ENCODE measurements at regions not wholly inside any gene's neighbourhood (a gene's known extent, or its start where the extent isn't known, plus 50 kb on each side); places are given as distances from the start of the nearest gene placed in this dataset.
"Not testable (repeated sequence)": the region's sequence is repeated elsewhere in the genome, so short reads cannot be mapped to it uniquely, and the experiment has no call there.

GRCh38 chr1:234782791-234783190, 172.8 kb upstream of the IRF2BP2 start:
- no peak for DNase-seq

DNA sequence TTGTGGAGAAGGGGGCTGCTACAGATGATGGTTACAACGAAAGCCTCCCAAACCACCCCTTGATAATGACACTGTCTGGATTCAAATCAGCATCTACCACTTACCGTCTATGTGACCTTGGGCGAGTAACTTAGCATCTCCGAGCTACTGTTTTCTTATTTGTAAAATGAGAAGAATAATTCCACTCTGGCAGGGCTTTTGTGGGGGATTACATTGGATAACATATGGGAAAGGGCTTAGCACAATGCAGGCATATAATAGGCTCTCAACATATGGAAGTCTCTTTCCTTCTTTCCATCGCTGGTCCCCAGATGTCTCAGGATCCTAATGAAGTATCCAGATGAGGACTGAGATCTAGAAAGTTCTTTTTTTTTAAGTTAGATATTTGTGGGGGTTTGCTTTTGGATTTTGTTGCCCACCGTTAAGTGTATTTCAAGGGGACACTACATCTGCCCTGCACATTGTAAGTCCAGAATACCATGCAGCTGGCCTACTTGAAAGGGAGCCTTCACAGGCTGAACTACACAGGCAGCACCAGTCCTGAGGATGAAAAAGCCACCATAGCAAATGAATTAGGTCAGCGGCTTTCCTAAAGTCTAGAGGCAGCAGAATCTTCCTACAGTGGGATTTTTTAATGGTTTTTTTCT, 172.2 kb upstream of the IRF2BP2 start:
- no peak for DNase-seq

DNA sequence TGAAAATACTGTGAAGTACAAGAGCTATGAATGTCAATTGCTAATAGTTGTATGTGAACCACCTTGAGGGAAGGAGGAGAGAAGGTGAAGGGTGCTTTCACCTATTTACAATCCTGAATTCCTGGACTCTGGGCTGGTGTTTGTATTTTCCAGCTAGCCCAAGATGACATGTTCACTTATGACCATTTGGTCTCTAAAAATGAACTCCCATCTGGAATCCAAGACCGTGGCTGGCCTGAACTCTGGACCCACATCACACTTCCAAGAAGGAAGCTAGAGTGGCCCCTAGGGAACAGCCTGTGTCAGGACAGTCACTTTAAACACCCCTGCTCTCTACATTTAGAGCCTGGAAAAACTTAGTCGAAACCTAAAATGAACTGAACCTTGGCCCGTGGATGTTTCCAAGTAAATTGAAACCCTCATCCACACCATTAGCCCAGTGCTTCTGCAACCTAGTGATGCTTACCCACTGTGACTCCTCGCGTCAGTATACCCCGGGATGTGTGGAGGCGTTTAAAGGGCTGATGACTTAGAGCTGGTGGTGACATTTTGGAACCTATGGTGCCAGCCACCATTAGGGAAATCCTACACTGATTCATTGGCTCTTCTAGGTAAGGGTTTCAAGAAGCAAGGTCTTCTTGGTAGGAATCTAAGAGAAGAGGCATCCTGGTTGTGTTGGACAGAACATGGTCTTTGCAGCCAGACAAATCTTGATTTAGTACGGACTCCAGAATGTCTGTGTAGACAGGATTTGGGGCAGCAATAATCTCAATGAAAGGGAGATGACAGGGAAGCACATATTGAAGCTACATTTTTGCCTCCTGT, 171.5 kb upstream of the IRF2BP2 start:
- no peak for DNase-seq

GRCh38 chr1:234780531-234781162, 170.7 kb upstream of the IRF2BP2 start:
- DNase-seq = no peak

DNA sequence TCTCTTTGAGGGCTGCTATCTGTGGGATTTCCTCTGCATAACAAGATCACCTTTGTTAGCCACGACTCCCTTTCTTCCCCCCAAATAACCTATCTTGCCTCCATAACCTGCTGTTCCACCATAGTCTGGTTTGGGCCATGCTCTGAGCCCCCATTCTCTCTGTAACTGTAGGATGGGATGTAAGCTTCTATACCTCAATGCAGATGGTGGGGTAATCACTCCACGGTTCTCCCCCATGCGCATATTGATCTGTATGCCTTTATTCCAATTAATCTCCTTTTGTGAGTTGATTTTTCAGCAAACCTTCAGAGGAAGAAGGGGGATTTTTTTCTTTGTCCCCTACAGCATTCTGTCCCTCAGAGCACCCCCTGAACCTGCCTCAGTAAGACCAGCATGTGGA, 170.1 kb upstream of the IRF2BP2 start:
- DNase-seq = no peak

DNA sequence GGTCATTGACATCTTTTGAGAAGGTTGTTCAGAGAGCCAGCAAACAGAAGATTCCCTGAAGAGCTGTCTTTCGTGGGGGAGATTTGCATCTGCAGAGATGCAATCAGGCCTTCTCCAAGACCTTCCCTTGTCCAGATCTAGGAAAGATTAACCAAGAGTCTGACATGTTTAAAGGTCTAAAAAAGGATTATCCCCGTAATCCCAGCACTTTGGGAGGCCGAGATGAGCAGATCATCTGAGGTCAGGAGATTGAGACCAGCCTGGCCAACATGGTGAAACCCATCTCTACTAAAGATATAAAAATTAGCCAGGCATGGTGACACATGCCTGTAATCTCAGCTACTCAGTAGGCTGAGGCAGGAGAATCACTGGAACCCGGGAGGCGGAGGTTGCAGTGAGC, 169.6 kb upstream of the IRF2BP2 start:
- DNase-seq = not testable (repeated sequence)

DNA sequence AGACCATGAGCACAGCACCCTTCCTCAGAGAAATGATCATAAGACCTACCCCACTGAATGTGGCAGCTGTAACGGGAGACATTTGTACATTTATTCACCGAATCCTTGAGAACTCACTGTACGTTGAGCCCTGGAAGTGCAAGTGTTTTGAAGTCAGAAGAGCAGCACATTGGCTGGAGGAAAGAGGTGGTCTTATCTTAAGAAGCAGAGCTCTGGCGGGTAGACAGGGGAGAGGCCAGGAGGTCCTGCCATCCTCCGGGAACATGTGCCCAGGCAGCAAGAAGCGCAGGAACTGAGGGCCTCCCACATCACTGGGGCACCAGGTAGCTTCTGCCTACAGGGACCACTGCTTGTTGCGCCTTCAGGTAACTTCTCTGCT, 169.2 kb upstream of the IRF2BP2 start:
- DNase-seq = no peak

DNA sequence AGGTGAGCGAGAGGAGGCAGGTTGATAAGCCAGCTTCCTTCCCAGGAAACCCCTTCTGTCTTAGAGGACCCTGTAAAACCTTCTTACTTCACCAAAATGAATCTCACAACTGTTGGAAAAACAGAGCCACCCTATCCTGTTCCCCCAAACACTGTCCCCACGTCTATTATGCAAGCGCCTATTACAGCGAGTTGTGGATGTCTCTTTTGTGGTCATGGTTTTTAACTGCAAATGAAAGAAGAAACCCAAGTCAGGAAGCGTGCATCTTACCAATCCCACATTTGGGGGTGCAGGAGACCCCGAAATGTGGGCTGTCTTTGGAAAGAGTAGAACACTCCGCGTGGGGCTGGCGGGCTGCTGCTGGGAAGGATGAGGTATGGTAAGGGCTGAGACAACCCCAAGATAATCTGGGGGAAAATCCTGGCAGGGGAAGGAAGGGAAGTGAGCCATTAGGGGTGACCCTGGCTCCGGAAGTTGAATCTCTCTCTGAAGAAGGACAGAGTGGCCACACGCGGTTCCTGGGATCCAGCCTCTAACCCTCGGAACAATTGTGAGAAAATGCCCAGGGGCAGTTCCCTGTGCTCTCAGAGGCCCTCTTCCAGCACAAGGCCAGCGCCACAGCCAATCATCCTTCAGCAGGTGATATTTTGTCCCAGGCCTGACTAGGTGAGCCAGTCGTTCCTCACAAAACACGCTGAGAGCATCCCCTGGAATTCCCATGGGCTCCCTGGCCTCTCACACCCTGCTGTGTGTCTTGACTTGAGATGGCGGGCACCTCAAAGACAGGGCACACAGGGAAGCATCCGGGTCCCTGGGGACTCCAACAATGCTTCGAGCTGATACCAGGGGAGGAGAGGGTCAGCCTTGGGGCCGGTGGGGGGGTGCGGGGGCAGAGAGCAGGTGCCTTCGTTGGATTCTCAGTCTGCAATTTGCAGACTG, 168.5 kb upstream of the IRF2BP2 start:
- DNase-seq = no peak

DNA sequence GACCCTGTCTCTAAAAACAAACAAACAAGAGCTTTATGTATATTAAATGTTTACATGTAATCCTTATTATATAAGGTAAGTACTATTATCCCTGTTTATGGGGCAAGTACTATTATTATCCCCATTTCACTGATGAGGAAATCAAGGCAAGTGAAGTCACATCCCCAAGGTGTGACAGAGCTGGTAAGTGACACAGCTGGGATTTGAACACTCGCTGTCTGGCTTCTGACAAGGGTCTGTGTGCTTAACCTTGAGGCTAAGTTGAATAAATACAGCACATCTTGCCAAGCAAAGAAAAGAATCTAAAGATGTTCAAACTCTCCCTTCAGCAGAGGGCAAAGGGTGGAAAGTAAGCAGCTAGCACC, 167.9 kb upstream of the IRF2BP2 start:
- no peak for DNase-seq

DNA sequence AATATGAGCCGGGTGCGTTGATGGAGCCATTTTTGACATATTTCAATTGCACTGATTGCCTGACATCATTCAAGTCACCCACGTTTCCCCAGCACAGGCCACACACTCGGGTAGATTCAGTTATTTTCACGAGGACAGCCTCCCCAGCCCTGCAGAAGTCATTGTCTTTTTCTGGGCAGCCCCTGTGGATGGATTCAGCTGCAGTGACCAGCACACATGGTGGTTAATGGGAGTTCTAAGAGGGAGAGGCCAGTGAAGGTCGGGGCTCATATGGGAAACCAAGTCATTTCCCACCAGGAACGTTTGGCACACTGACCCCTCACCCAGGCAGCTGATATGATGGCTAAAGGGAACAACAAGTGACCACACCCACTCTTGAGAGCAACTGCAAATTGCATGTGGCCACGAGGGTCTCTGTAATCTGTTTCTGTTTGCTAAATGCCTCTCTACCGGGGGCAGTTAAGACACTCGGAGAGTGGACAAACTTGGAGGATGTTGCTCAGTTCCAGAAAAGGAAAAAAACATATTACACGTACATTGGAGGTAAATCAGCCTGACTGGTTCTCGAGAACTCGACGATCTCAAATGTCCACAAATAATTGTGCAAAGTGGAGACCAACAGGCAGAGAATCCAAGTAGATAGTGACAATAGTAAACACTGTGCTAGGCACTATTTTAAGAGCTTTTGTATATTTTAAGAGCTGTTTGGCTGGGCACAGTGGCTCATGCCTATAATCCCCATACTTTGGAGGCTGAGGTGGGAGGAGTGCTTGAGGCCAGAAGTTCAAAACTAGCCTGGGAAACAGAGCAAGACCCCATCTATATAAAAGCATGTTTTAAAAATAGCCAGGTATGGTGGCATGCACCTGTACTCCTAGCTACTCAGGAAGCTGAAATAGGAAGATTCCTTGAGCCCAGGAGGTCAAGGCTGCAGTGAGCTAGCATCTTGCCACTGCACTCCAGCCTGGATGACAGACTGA, 167.2 kb upstream of the IRF2BP2 start:
- no peak for DNase-seq

GRCh38 chr1:234776256-234776875, 166.4 kb upstream of the IRF2BP2 start:
- no peak for DNase-seq

GRCh38 chr1:234775477-234776246, 165.7 kb upstream of the IRF2BP2 start:
- no peak for DNase-seq

GRCh38 chr1:234774971-234775370, 165.0 kb upstream of the IRF2BP2 start:
- DNase-seq = no peak

DNA sequence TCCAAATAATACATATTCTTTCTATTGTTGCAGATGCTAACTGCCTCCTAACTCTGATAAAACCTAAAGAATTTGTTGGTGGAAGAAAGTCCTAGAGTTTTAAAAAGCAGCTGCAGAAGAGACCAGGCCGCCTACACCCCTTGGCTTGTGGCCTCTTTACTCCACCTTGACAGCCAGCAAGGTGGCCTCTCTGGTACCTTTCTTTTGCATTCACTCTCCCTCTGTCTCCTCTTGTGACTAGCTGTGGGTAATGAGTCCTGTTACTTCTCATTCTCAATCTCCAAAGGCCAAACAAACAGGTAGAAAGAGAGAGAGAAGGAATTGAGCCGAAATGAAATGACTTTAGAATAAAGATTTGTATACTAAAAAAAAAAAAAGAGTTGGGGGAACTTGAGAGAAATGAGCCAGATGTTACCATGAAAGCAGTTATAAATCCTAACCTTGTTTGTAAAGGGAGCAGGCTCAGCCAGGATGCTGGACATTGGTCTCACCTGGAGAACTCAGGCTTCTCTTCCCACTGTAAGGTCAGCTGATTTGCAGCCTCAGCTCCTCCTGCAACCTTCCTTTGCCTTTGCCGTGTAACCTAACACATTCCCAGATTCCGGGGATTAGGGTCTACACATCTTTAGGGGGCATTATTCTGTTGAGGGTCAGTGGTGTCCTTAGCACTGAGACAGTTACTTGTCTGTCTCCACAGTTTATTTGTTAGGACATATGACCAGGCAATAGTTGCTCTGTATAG, 164.1 kb upstream of the IRF2BP2 start:
- no peak for DNase-seq

GRCh38 chr1:234772345-234773147, 162.6 kb upstream of the IRF2BP2 start:
- no peak for DNase-seq

DNA sequence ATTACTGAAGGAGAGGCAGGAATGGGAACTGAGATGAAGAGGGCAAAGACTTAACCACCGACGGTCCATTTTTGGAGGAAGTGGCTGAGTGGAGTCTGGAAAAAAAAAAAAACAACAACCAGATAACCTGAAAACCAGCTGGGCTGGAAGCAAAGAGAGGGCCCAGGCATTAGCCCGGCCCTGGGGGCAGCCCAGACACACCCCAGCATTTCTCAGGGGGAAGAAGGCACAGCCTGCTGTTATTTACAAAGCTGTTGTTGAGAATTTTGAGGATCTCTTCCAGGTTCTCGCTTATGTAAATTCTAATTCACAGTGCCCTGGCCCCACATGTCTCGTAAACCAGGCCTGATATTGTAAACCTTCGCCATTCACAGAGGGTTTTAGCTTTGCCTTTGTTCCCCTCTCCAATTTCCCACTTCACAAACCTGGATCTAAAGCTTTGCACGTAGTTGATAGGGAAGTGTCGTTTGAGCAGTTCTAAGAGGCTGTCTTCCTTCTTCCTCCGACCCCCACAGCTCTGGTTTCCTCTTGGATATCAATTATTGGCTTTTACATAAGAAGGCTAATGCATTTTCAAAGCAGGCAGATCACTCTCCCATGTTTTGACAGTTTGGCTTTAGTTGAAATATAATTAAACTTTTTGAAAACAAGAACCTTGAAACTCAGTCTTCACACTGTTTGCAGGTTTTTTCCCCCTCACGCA, 161.8 kb upstream of the IRF2BP2 start:
- no peak for DNase-seq

DNA sequence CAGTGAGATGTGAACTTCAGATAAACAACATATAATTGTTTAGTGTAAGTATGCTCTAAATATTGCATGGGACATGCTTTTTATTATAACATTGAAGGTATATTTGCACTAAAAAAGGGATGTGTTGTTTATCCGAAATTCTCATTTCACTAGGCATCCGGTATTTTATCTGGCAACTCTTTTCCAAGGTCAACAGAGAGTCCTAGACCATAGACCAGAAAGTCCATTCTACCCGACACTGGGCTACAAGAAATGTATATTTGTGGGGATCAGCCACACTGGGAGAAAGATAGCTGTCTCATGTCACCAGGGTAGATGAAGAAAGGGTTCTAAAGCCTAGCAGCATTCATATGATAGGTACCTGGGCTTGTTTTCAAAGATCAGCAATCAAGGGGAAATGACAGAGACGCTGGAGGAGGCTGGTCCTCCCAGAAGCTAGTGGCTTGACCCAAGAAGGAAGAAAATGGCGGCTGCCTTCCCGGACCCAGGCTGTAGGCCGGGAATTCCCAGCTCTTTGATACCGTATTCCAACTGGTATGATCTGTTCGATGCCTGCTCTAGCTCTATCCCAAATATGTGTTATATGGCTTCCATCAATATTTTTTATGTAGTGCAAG, 161.1 kb upstream of the IRF2BP2 start:
- DNase-seq = no peak
